Activated T-cell treated with anti-CD3 and anti-CD28 coated beads, Interleukin-2, amount 50 U/mL, for 48 hours (primary cell): ENCODE measurements at regions not wholly inside any gene's neighbourhood (a gene's known extent, or its start where the extent isn't known, plus 50 kb on each side); places are given as distances from the start of the nearest gene placed in this dataset.

ENCODE experiments used
- DNase-seq, 2 experiments: peaks; one replicate each; pipeline ENCODE4 v3.0.0-alpha.2; 2020

DNA sequence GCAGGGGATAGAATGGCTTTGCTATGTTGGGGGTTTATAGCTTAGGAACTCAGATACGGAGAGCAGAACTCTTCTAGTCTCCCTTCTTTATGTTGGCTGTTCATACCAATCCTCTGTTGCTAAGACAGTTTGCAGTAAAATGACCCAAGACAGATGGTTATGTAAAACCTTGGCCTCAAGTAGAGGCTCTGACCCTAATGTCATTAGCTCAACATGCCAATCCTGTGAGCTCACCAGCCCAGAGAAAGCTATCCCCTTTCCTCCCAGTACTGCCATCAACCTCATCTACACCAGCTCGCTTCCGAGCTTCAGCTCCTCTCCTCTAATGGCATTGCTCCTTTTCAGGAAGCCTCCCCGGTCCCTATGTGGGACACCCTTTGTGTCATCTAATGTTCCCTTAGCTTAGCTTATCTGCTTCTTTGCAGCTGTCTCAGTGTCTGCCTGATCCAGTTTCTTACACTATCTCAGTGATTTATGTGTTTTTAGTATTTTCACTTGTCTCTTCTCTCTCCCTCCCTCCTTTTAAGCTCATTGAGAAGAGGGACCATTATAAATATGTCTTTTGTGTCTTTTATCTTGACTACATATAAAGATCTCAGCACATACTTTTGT lies 281.3 kb upstream of the CLINT1 start:
- no peak for DNase-seq

- DNase-seq, result no peak
Observed at GRCh38 chr5:158139161-158139560, 280.2 kb upstream of the CLINT1 start.

DNA sequence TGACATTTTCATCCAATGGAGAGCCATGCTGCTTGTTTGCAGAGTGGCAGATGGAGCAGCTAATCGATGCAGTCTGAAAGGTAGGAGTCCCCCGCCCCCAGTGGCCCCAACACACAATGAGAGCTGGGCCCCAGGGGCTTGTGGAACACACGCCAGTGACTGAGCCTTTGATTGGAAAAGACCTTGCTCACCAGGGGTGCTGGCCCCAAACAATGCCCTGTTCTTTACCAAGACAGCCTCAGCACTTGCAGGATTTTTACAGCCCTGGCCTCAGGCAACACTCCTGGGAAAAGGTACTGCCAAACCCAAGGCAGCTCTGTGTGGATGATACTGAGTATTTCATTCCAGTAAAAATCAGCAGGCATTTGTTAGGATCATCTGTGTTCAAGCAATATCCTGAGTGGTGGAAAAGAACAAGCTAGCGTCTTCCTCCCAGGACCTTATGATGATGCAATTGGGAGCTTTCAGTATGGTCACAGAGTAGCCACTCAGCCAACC lies 276.8 kb upstream of the CLINT1 start:
- DNase-seq, result no peak

DNA sequence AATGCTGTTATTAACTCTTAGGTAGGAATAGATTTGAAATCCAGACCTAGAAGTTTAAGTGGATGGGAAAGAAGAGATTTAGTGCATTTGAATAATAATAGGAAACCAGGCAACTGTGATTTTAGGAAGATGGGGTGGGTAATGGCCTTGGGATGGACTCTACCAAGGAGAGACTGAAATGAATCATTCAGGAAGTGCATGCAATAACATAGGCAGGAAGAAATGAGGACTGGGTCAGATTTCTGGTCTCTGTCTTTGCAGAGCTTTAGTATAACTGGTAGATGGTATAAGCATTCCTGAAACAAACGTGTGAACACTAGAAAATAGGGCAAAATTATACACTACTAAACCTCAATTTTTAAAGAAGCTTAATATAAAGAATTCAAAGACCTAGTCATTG lies 274.4 kb upstream of the CLINT1 start:
- DNase-seq, result no peak

DNA sequence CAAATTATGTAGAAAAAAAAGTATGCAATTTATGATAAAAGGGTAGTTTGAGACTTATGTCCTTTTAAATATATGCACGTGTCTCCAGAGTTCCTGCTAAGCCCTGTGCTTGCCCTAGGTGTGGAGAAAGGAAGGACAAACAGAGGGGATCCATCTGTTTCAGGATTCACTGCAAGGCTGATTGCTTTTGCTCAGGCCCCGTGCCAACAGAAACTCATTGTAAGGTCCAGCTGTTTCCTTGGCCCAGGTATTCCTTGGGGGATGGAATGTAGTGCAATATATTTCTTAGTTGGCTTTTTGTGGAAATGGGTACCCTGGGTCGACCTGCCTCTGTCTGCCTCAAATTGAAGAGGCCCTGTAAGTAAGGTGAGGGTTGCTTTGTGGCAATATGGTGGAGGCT lies 268.6 kb upstream of the CLINT1 start:
- DNase-seq, result no peak

DNA sequence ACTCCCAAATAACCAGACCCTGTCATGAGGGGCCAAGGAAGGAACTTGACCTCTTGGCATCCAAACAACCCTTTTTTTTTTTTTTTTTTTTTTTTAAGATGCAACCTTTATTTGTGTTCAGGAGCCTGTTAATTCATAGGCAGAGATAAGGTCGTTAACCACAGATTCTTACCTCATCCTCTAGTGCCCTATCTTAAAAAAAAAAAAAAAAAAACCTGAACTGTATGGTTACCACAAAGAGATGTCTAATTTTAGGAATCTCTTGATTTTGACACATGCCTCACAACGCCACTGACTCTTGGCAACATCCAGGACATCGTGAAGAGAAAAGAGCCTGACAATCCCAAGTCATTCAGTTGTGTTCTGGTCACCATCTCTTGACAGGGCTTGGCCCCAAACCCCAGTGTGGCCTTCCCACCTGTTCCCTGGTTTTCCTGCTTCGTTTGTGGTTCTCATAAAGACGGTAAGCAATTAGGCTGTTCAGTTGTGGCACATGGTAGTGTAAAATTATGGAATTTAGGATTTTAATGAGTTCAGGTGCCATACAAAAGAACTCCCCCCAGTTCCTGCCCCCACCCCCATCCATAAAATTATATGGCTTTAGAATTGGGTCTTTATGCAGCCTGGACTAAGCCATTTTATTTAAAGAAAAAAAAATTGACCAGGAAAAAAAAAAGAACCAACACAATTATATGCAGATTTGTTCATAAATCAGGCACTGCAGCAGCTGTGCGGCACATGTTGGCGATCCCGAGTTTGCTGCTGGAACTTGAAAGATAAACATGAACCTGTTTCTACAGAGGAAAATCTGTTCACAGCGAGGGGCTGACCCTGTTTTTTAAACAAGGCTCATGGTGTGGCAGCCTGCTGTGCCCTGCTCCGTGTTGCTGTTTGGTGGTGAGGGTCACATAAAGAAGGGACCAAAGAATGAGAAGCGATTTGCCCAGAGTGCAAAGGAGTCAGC lies 267.8 kb upstream of the CLINT1 start:
- DNase-seq, result no peak

DNA sequence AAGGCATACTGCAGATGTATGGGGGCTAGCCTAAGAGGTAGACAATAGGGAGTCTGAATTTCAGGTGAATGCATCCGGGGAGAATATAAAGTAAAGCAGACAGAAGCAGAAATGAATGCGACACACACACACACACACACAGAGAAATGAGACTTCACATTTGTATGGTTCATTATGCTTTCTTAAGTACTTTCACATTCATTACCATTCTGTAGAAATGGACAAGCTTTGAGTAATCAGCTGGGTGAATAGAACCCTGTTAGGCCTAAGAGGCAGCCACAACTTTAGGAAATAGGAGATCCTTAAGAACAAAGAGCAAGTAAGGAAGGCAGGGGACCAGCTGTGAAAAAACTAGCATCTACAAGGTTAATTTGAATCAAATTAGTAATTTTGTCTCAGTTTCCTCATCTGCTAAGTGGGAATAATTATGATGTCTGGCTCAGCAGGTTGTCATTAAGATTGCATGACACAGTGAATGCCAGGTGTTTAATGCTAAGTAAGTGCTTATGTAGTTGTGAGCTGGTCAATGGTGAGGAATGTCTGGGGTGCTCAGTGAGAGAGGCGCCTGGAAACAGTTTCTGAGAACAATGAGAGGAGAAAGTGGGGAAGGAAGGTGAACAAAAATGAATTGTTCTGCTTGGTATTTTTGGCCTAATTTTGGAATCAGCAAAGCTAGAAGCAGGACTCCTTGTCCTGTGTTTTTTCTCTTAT lies 265.8 kb upstream of the CLINT1 start:
- no peak for DNase-seq

GRCh38 chr5:158123595-158123994 lies 264.6 kb upstream of the CLINT1 start:
- no peak for DNase-seq

GRCh38 chr5:158121678-158122077 lies 262.7 kb upstream of the CLINT1 start:
- no peak for DNase-seq

GRCh38 chr5:158120760-158121159 lies 261.8 kb upstream of the CLINT1 start:
- no peak for DNase-seq

DNA sequence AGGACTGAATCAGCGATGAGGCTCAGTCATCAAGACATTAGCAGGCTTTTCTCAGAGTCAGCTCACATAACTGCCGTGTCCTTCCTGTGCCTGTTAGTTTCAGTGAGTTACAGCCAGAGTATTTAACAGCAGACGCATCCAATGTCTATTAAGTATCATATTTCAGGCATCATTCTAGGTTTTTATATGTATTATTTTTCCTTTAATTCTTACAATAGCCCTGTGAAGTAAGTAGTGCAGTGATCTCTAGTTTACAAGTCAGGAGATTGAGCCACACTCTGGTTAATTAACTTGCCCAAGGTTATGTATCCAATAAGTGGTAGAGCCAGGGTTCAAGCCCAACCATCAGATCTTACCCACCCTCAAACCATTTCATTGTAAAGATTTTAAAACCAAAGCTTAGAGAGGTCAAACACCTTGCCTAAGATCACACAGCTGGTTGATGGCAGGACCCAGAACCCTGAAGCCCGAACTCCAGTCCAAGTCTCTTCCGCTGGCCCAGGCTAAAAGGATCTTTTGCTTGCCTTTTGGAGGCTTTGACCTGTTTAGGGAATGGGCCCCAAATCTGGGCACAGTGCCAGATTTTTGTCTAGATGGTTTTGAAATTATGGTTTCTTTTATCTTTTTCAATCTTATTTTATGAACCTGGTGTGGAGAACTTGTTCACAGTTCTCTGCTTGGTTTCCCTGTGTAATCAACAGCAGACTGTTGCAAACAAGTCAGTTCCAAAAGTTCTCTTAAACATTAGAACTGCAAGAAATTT lies 261.2 kb upstream of the CLINT1 start:
- no peak for DNase-seq

GRCh38 chr5:158117467-158118160 lies 258.7 kb upstream of the CLINT1 start:
- no peak for DNase-seq

GRCh38 chr5:158116965-158117364 lies 258.0 kb upstream of the CLINT1 start:
- no peak for DNase-seq

DNA sequence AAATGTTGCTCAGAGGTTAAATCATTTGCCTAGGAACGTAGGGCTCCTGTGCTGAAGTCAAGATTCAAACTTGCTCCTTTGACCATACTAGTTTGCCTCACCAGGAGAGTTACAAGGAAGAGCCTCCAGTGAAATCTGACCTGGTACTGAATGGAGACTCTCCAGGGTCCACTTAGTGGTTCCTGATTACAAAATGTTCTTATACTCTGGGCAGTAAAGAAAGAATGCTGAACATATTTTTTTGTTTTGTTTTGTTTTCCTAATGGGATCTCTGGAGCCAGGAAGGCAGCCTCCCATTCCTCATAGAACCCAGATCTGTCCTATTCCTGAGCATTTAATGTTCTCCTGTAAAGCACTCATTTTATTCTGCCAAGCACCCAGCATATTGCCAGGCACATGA lies 256.5 kb upstream of the CLINT1 start:
- DNase-seq, result no peak

DNA sequence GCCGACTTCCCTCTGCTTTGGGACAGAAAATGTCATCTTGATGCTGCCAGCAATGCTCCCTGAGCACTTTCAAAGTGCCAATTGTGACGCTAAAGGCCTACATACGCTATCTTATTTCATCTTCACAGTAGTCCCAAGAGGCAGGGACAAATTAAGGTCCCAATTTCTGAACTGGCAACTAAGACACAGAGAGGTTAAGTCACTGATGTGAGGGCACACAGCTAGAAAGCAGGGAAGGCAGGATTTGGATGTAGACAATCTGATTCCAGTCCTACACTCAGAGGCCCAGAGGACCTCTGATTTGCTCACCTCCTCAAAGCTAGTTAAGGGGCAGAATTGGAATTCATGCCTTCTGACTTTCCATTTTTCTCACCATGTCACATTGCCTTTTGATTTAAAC lies 249.2 kb upstream of the CLINT1 start:
- no peak for DNase-seq

GRCh38 chr5:158100373-158100888 lies 241.5 kb upstream of the CLINT1 start:
- no peak for DNase-seq

GRCh38 chr5:158099571-158100105 lies 240.7 kb upstream of the CLINT1 start:
- DNase-seq, result no peak

DNA sequence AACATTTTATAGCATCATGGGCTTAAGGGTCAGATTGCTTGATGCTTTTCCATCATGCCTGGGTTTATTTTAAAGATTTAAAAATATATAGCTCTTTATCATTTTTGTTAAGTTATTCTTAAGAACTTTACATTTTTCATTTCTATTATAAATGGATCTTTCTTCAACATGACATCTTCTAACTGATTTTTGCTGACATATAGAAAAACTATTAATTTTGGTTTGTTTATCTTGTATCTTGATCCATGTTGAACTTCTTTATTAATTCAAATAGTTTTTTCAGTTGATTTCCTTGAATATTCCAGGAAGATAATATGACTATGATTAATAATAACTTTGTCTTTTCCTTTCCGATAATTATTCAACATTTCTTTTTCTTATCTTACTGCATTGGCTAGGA lies 237.9 kb upstream of the CLINT1 start:
- DNase-seq, result no peak

- no peak for DNase-seq
Observed at GRCh38 chr5:158086856-158087255, 227.9 kb upstream of the CLINT1 start.

GRCh38 chr5:158084292-158084691 lies 225.3 kb upstream of the CLINT1 start:
- DNase-seq, result no peak

DNA sequence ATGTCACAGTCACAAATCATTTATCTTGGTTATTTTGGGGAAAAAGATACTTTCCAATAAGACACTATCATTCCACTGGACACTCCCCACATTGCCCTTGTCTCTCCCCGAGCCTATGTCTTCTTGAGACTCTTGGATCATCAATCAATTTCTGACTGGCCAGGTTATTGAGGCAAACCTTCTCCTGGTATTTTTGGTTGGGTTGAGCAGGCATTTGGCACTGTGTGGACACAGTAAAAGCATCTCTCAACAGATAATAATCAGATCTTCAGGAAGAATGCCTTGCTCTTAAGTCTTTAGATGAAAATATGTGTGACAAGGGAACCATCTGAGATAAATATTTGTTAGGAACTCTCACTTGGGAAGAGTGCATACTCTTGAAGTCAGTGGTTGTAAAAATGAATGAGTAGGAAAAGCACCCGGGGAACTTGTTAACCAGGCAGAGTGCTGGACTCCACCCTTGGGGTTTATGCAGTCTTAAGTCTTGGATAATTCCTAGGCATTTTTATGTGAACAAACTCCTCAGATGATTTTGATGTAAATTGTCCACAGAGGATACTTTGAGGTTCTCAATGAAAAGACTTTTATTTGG lies 223.8 kb upstream of the CLINT1 start:
- no peak for DNase-seq
